ENCODE measurements at regions not wholly inside any gene's neighbourhood (a gene's known extent, or its start where the extent isn't known, plus 50 kb on each side); places are given as distances from the start of the nearest gene placed in this dataset.

- peak; percentile 54 for DNase-seq
- Histone ChIP-seq H3K36me3 (replicated peaks) (no peaks in the 10 kb centered on the region), H3K27ac (no peak overlapping the region), H3K27me3 (replicated peaks) (no peaks in the 10 kb centered on the region), H3K4me3 (ENCODE audit: low read depth, low read length) (no peak overlapping the region)
- in situ Hi-C loops (cut with HindIII; ENCODE audit: low pct_ligation_motif_present, low sequenced_read_pairs), result no loop called here
- TF ChIP-seq, protein P1, sequence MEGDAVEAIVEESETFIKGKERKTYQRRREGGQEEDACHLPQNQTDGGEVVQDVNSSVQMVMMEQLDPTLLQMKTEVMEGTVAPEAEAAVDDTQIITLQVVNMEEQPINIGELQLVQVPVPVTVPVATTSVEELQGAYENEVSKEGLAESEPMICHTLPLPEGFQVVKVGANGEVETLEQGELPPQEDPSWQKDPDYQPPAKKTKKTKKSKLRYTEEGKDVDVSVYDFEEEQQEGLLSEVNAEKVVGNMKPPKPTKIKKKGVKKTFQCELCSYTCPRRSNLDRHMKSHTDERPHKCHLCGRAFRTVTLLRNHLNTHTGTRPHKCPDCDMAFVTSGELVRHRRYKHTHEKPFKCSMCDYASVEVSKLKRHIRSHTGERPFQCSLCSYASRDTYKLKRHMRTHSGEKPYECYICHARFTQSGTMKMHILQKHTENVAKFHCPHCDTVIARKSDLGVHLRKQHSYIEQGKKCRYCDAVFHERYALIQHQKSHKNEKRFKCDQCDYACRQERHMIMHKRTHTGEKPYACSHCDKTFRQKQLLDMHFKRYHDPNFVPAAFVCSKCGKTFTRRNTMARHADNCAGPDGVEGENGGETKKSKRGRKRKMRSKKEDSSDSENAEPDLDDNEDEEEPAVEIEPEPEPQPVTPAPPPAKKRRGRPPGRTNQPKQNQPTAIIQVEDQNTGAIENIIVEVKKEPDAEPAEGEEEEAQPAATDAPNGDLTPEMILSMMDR (IDR thresholded peaks at IDR 0.05; ENCODE audit: low read depth, low read length, missing control alignments), result no peak
Measured at GRCh38 chr4:122555216-122555615, 65.7 kb downstream of the IL21 start.

DNA sequence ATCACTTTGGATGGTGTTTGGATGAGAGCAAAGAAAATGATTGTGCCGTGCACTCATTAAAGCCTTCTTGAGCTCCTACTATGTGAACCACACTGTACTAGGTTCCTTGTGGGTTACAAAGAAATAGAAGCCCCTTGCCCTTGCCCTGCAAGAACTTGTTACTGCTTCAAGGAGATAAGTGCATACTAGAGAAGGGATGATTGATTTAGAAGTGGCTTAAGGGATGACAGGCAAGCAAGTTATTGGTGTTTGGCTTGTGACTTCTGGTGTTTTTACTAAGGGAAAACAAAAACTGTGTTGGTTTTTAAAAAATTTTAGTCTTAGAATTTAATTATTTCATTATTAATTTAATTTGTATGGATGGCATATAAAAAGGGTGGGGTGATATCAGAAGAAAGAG lies 67.4 kb downstream of the IL21 start:
- no peaks in the 10 kb centered on the region for H3K36me3 ChIP-seq (replicated peaks)
- in situ Hi-C loops (cut with HindIII; ENCODE audit: low pct_ligation_motif_present, low sequenced_read_pairs), result no loop called here
- DNase-seq, result no peak
- no peaks in the 10 kb centered on the region for H3K27me3 ChIP-seq (replicated peaks)
- no peak overlapping the region for H3K4me3 ChIP-seq (ENCODE audit: low read depth, low read length)
- TF ChIP-seq, protein P1 (IDR thresholded peaks at IDR 0.05; ENCODE audit: low read depth, low read length, missing control alignments), result no peak
- no peak overlapping the region for H3K27ac ChIP-seq

- H3K27me3 ChIP-seq (replicated peaks), result no peaks in the 10 kb centered on the region
- in situ Hi-C loops (cut with HindIII; ENCODE audit: low pct_ligation_motif_present, low sequenced_read_pairs), result no loop called here
- H3K36me3 ChIP-seq (replicated peaks), result no peaks in the 10 kb centered on the region
- H3K4me3 ChIP-seq (ENCODE audit: low read depth, low read length), result no peak overlapping the region
- TF ChIP-seq, protein P1 (IDR thresholded peaks at IDR 0.05; ENCODE audit: low read depth, low read length, missing control alignments), result no peak
- H3K27ac ChIP-seq, result no peak overlapping the region
- no peak for DNase-seq
Measured at GRCh38 chr4:122552898-122553297, 68.0 kb downstream of the IL21 start.

- TF ChIP-seq, protein P1 (IDR thresholded peaks at IDR 0.05; ENCODE audit: low read depth, low read length, missing control alignments), result no peak
- peak overlapping the region; percentile 68 for H3K27ac ChIP-seq
- H3K27me3 ChIP-seq (replicated peaks), result no peaks in the 10 kb centered on the region
- no peaks in the 10 kb centered on the region for H3K36me3 ChIP-seq (replicated peaks)
- DNase-seq, result no peak
- in situ Hi-C loops (cut with HindIII; ENCODE audit: low pct_ligation_motif_present, low sequenced_read_pairs), result no loop called here
- H3K4me3 ChIP-seq (ENCODE audit: low read depth, low read length), result no peak overlapping the region
Measured at GRCh38 chr4:122548886-122549630, 71.8 kb downstream of the IL21 start.

- TF ChIP-seq, protein P1 (IDR thresholded peaks at IDR 0.05; ENCODE audit: low read depth, low read length, missing control alignments), result no peak
- H3K4me3 ChIP-seq (ENCODE audit: low read depth, low read length), result no peak overlapping the region
- peak overlapping the region; percentile 68 for H3K27ac ChIP-seq
- H3K36me3 ChIP-seq (replicated peaks), result no peaks in the 10 kb centered on the region
- in situ Hi-C loops (cut with HindIII; ENCODE audit: low pct_ligation_motif_present, low sequenced_read_pairs), result no loop called here
- peak; percentile 75 for DNase-seq
- no peaks in the 10 kb centered on the region for H3K27me3 ChIP-seq (replicated peaks)
Measured at GRCh38 chr4:122548452-122548851, 72.4 kb downstream of the IL21 start.
